Right kidney (tissue), 1 donor: ENCODE measurements at regions not wholly inside any gene's neighbourhood (a gene's known extent, or its start where the extent isn't known, plus 50 kb on each side); places are given as distances from the start of the nearest gene placed in this dataset.

Source experiments
- DNase-seq: peaks from one replicate; pipeline ENCODE4 v3.0.0-alpha.2; 2016

- DNase-seq, result no peak
These were observed 617.2 kb upstream of the NR2F2 start for GRCh38 chr15:95713324-95713723.

DNA sequence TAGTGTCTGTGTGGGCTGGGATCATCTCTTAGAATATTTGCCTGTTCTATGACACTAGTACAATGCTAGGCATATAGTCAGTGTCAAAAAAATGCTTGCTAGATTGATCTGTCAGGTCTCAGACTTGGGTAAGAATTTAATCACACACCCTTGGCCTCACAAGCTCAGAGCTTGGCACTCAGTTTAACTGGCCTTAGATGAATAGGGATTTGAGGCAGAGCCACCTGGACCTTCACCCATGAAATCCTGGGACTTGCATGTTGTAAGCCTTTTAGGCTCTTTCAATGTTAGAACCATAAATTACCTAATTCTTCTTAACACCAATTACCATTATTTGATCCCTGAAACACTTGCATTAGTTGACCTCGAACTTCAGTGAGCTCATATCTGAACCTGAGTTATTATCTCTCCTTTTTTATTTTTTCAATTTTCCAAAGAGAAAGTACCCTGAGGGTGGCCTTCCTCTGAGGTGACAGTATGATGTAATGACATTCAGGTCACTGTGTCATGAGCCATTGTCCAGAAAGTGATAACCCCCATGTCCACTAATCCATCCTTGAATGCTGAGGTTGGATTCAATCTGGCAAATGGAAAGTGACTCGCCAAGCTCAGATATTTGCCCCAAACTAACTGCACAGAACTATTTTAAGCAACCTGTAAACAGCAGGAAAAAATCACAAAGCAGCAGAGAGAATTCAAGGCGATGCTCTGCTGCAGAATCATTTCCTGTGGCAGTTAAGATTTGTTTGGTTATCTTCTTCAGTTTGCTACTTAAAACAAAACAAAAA is 615.2 kb upstream of the NR2F2 start:
- no peak for DNase-seq

GRCh38 chr15:95715906-95716656 is 614.4 kb upstream of the NR2F2 start:
- peak; percentile 56 for DNase-seq

DNA sequence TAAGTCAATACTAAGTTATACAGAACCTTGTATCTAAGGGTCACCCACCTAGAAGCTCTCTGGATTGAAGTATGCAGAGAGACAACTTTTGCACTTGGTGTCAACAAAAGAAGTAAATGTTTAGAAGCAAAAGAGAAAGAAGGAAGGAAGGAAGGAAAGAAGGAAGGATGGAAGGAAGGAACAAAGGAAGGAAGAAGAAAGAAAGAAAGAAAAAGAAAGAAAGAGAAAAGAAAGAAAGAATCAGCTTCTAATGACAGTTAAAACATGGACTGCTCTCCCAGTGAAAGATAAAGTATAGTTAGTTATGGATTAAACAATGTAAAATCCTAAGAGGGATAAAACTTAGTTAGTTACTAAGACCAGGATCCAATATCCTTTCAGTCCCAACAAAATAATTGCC is 613.8 kb upstream of the NR2F2 start:
- no peak for DNase-seq

- DNase-seq, result no peak
These were observed 612.1 kb upstream of the NR2F2 start for GRCh38 chr15:95718441-95718840.

- no peak for DNase-seq
These were observed 605.4 kb upstream of the NR2F2 start for GRCh38 chr15:95724908-95725633.

- DNase-seq, result no peak
These were observed 603.6 kb upstream of the NR2F2 start for GRCh38 chr15:95726891-95727290.

DNA sequence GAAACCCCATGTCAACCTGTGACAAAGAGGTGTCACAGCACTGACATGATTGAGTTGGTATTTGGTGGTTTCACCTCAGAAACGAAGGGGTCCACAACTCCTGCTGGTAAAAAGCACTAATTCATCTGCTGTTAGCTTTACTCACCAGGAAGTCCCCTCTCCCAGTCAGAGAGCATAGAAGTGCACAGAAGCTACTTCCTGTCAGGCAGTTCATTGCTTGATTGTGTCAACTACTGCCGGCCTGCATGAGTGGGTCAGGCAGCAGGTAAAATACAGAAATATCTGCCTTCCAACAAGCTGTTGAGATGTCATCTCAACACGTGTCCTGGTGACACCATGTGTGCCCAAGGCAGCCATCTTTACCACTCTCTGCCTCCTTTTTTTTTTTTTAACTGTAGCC is 596.6 kb upstream of the NR2F2 start:
- no peak for DNase-seq

DNA sequence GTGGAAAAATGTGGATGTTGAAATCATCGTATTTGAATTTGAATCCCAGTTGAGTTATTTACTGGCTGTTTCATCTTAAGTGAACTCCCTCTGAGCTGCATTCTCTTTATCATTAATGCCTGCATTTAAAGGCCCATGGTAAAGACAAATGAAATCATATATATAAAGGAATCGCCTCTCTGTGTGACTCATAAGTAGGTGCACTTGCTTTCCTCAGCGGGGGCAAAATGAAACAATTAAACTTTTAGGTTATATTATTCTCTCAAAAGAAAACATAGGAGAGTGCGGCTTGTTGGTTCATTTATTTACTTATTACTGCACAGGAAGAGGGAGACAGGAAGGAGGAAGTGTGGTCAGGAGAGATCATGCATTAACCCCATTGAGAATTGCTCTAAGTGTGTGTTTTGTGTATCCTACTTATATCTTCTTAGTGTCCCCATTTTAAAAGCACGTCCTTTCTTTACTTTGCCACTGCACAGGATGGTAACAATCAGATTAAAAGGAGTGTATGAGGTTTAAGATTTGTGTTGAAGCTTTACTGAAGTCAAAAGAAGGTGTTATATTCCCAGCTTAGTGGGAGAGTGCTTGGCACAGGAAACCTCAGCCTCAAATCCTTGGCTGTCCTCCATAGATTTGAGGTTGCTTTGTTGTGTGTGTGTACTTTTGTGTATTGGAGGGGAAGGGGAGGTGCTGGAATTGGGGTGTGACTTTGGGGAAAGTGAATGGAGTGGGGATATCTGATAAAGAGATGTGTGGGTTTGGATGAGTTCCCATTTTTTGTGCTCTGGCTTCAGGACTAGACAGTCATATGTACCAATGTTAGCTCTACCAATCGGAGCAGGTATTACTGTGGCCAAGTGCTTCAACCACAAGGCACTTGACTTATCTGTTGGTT is 595.8 kb upstream of the NR2F2 start:
- DNase-seq, result no peak

GRCh38 chr15:95737060-95737459 is 593.4 kb upstream of the NR2F2 start:
- no peak for DNase-seq

DNA sequence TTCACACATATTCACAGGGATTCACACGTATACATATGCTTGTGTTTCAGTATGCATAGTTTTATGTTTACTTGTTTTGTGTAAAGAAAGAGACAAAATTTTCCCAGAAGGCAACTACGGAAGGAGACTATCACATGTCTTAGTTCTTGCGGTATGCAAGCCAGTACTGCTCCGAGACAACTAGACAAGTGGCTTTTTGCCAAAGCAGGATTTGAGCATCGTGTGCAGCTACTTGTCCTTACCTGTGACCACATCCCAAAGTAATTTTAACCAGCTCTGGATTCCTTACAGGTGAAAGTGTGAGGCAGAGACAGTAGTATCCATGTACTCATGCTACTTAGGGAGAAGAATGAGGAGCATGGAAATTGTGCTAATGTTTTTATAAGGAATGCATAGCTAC is 591.4 kb upstream of the NR2F2 start:
- no peak for DNase-seq

DNA sequence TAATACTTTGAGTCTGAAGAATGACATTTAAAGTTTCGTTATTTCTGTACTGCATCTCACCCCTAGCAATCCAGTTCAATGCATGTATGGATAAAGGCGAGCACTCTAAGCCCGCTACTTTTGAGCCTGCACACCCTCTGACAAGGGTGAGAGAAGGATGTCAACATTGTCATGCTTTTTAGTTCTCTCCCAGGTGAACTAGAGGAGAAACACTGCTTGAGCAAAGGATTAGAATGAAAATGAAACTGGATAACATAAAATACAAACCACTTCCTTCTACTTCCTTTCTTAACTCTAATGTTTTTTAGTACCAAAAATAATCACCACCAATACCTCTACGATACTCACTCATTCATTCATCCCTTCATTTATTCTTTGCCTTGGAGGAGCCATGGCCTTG is 588.7 kb upstream of the NR2F2 start:
- no peak for DNase-seq

GRCh38 chr15:95742256-95742655 is 588.2 kb upstream of the NR2F2 start:
- DNase-seq, result no peak

GRCh38 chr15:95742836-95743235 is 587.7 kb upstream of the NR2F2 start:
- no peak for DNase-seq

DNA sequence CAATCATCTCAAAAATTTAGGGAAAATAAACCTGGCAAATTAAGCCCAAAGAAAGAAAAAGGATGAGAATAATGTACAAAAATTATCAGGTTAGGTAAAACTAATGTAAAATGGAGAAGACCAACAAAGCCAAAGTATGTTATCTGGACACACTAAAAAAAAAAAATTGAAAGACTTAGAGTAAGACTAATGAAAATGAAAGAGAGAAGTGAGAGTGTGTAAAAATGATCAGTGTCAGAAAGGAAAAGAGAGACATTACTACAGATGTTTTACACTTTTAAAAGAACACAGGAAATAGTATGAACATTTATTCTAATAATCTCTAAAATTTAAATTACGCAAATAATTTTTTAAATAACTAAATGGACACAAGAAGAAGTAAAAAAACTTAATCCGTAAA is 573.3 kb upstream of the NR2F2 start:
- DNase-seq, result no peak

GRCh38 chr15:95758451-95758850 is 572.0 kb upstream of the NR2F2 start:
- no peak for DNase-seq

GRCh38 chr15:95758851-95759250 is 571.6 kb upstream of the NR2F2 start:
- no peak for DNase-seq

DNA sequence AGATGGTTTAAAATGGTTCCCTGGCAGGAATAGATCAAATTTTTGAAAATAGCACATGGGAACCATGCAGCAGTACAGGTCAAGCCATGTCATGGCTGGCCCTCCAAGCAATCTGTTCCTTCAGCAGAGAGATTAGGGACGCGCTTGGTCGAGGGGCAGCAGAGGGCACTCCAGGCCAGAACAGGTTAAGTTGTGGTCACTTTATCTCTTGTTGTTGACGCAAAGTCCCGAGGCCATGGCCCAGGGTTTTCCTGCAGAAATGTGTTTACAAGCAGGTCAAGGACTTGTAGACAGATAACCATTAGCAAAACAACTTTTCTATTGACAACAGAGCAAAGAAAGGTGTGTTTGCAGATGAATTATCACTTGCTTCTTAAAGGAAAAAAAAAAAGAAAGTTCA is 570.0 kb upstream of the NR2F2 start:
- no peak for DNase-seq

- no peak for DNase-seq
These were observed 568.9 kb upstream of the NR2F2 start for GRCh38 chr15:95761501-95762165.

- DNase-seq, result no peak
These were observed 567.1 kb upstream of the NR2F2 start for GRCh38 chr15:95763426-95763825.

DNA sequence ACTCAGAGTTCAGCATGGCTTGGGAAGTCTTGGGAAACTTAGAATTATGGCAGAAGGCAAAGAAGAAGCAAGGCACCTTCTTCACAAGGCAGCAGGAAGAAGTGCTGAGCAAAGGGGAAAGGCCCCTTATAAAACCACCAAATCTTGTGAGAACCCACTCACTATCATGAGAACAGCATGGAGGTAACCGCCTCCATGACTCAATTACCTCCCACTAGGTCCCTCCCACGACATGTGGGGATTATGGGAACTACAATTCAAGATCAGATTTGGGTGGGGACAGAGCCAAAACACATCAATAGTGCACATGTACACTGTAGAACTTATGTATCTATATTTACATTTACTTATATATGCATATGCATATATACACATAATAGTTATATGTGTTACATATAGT is 565.3 kb upstream of the NR2F2 start:
- no peak for DNase-seq

- no peak for DNase-seq
These were observed 560.3 kb upstream of the NR2F2 start for GRCh38 chr15:95770196-95770595.
